Mucosa of descending colon (tissue), 3 donors: ENCODE measurements at regions not wholly inside any gene's neighbourhood (a gene's known extent, or its start where the extent isn't known, plus 50 kb on each side); places are given as distances from the start of the nearest gene placed in this dataset.

Experiments
- ATAC-seq: fragments of 200-7000 bp; cut with Tn5 transposase; one replicate; pipeline ENCODE4 v1.9.1; 2020; ENCODE audit warnings: mild to moderate bottlenecking, moderate library complexity
- DNase-seq, 3 donors: peaks; one replicate each; pipeline ENCODE4 v3.0.0-alpha.2; 2020
- H3K36me3 ChIP-seq: fragments of 200-600 bp; one replicate; pipeline ENCODE4 v1.8.0; 2021; ENCODE audit warnings: low read depth, mild to moderate bottlenecking
- H3K4me1 ChIP-seq: fragments of 200-600 bp; one replicate; pipeline ENCODE4 v1.8.0; 2021; ENCODE audit warnings: low read depth, mild to moderate bottlenecking
- H3K4me3 ChIP-seq: fragments of 200-600 bp; one replicate; pipeline ENCODE4 v1.8.0; 2021; ENCODE audit warnings: mild to moderate bottlenecking
- H3K9me3 ChIP-seq: fragments of 200-600 bp; one replicate; pipeline ENCODE4 v1.8.0; 2021; ENCODE audit warnings: mild to moderate bottlenecking
- CTCF ChIP-seq: fragments of 200-600 bp; IDR thresholded peaks from one replicate; pipeline ENCODE4 v1.8.0; 2022; ENCODE audit warnings: antibody characterized with exemption, mild to moderate bottlenecking
- intact Hi-C, 2 donors: fragments of 100-400 bp; cut with DNase I in 1 of 2; cut with micrococcal nuclease in 1 of 2; formaldehyde crosslinking; loops; one replicate each; pipeline versions ENCODE4 v1.11.0 to v1.11.1; 2022; cut with DNase I, micrococcal nuclease
- donor health status: DM: no; HTN: no; CAD: no; lungs with moderate emphysema.
- donor health status: DM: no; HTN: no; CAD: no.
- donor health status: DM: no; HTN: yes; CAD: no.

GRCh38 chrX:40827331-40827730 lies 92.0 kb upstream of the MED14 start:
- no peak for DNase-seq
- no peaks in the 10 kb centered on the region for H3K4me1 ChIP-seq
- intact Hi-C loops, result no loop called here
- no peaks in the 10 kb centered on the region for H3K36me3 ChIP-seq
- no peak for ATAC-seq
- no peak for TF ChIP-seq CTCF
- H3K4me3 ChIP-seq, result no peak overlapping the region
- no peaks in the 10 kb centered on the region for H3K9me3 ChIP-seq

- ATAC-seq, result no peak
- intact Hi-C loops, result no loop called here
Measured at GRCh38 chrX:40831750-40832149, 96.4 kb upstream of the MED14 start.

GRCh38 chrX:40832723-40833122 lies 97.4 kb upstream of the MED14 start:
- no peak overlapping the region for H3K4me3 ChIP-seq
- TF ChIP-seq CTCF, result no peak
- H3K9me3 ChIP-seq, result no peaks in the 10 kb centered on the region
- no peaks in the 10 kb centered on the region for H3K4me1 ChIP-seq
- DNase-seq (no peak), ATAC-seq (no peak)
- intact Hi-C loops, result no loop called here
- H3K36me3 ChIP-seq, result no peaks in the 10 kb centered on the region

More at GRCh38 chrX:40831750-40832149, 96.4 kb upstream of the MED14 start:
- H3K4me1 ChIP-seq, result no peaks in the 10 kb centered on the region
- no peak for TF ChIP-seq CTCF
- H3K9me3 ChIP-seq, result no peaks in the 10 kb centered on the region
- no peak overlapping the region for H3K4me3 ChIP-seq
- DNase-seq, result no peak
- no peaks in the 10 kb centered on the region for H3K36me3 ChIP-seq

GRCh38 chrX:40834225-40834624 lies 98.9 kb upstream of the MED14 start:
- H3K4me3 ChIP-seq, result no peak overlapping the region
- TF ChIP-seq CTCF, result no peak
- ATAC-seq (no peak), DNase-seq (no peak)
- no peaks in the 10 kb centered on the region for H3K4me1 ChIP-seq
- H3K36me3 ChIP-seq, result no peaks in the 10 kb centered on the region
- no peaks in the 10 kb centered on the region for H3K9me3 ChIP-seq
- intact Hi-C loops, result no loop called here

GRCh38 chrX:40835526-40835925 lies 100.2 kb upstream of the MED14 start:
- Histone ChIP-seq H3K4me1 (no peaks in the 10 kb centered on the region), H3K4me3 (no peak overlapping the region), H3K36me3 (no peaks in the 10 kb centered on the region), H3K9me3 (no peaks in the 10 kb centered on the region)
- no peak for TF ChIP-seq CTCF
- ATAC-seq, result no peak
- no peak for DNase-seq
- intact Hi-C loops, result no loop called here

GRCh38 chrX:40843643-40844042 lies 108.3 kb upstream of the MED14 start:
- no peaks in the 10 kb centered on the region for H3K9me3 ChIP-seq
- intact Hi-C loops, result no loop called here
- no peak overlapping the region for H3K4me3 ChIP-seq
- H3K4me1 ChIP-seq, result no peaks in the 10 kb centered on the region
- ATAC-seq, result no peak
- no peaks in the 10 kb centered on the region for H3K36me3 ChIP-seq
- TF ChIP-seq CTCF, result no peak
- no peak for DNase-seq
